ENCODE measurements at regions not wholly inside any gene's neighbourhood (a gene's known extent, or its start where the extent isn't known, plus 50 kb on each side); places are given as distances from the start of the nearest gene placed in this dataset.
A peak's percentile ranks its signal among the peaks of the same experiment; 100 is the strongest.

DNA sequence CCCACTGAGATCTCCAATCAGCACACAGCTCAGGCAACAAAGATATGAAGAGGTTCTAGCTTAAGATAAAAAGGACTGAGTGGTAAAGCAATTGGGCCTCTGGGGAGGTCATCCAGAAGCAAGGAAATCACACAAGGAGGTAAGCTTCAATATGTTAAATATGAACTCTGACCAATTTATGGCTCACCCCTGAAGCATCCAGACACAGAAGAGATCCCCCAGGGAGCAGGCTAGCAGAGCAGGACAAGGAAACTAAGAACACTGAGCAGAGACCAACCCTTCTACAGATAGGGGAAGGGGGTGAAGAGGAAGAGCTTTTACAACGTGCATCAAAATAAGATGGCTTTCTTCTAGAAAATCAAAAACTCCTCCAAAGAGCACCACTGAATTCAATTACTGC is 616.2 kb downstream of the DNAH5 start:
- no peak for DNase-seq

DNA sequence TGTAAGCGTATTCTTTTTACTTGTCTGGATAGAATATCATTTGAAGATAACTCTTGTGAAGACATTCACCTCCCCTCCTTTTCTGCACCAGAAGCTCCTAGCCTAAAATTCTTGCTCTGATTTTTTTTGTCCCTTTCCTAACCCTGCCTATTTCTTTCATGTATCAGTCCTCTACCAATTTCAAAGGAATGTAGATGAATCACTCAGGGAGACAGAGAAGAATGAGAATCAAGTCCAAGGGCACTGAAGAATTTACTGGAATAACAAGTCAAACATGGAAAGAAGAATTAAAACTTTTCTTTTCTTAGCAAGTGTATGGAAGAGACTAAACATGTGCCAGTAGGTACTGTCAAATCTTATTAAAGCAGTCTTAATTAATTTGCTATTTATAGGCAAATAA is 618.7 kb downstream of the DNAH5 start:
- DNase-seq: no peak

DNA sequence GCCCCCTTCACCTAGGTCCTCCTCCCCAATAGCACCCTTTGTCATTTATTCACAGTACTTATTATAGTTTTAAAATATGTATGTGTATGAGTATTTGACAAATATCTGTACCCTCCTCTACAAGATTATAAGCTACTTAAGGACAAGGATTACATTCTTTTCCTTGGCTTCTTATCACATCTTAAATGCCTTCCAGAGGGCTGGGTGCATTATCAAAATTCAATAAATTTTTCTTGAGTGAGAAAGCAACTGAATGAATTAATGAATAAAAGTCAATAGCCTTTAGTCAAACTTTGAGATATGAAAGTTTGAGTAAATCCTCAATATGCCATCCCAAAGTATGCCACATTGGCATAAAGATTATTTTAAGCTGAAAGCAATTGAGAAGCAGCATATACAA is 621.7 kb downstream of the DNAH5 start:
- DNase-seq: no peak

DNA sequence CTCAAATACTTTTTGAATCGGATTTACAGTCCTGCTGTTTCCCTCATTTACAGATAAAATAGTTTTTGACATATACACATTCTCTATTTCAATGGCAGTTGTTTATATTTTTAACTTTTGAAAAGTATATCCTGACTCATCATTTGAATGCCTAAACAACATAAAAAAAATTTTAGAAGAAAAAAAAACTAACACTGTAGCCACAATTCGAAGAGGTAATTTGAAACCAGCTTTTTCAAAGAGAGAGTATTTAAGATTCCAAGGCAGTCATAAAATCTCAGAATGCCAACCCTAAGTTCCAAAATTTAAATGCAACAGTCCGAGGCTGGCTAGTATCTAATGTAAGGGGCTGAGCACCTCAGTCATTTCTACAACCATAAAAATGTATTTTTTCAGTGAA is 626.8 kb downstream of the DNAH5 start:
- no peak for DNase-seq

DNA sequence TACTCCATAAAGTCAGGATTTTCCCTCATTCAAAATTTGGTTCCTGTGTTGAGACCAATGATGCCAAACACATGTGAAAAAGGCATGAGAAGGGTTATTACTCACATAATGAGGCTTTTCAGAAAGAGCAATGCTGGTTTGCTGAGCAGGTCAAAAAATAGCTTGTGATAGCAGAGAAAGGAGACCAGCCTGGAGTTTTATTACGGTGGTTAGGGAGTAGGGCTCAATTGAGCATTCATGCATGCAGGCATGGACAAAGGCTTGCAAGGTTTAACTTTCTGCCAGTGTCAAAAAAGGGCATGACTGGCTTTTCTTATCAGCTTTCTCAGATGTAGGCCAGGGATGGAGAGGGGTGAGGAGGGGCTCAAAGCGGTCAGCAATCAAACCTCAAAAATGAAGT is 628.3 kb downstream of the DNAH5 start:
- DNase-seq: peak; percentile 5

DNA sequence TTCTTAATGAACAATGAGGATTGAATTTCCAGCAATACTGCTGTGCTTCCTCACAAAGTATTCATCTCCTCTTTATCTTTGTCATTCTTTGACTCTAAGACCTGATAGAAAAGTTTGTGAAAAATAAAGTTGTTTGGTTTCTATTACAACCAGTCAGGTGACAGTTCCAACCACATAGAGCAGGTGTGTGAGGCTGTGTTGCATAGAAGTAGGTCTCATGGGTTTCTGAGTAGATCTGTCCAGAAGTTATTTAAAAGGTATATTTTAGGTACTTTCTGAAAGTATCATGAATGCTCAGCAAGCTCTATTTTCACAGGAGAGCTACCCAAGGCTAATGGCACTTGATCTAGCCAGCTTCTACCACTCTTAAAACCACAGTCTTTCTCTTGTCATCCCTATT is 637.0 kb downstream of the DNAH5 start:
- DNase-seq: no peak

DNA sequence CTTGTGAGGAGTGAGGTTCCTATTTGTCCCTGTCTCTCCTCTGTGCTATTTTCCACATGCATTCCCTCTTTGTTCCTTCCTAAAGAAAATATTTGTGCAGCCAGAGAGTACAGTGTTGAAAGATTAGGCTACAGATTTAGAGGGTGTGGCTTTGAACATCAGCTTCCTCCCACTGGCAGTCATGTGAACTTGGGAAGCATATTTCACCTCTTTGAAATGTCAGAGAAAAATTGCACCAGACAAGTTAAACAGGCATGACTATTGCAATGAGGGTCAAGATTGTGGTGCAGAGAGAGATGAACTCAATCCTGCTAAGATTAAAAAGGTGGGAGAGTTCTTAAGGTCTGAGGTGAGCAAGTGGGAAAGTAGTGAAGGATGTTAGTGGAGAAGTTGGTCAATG is 641.0 kb downstream of the DNAH5 start:
- no peak for DNase-seq

DNA sequence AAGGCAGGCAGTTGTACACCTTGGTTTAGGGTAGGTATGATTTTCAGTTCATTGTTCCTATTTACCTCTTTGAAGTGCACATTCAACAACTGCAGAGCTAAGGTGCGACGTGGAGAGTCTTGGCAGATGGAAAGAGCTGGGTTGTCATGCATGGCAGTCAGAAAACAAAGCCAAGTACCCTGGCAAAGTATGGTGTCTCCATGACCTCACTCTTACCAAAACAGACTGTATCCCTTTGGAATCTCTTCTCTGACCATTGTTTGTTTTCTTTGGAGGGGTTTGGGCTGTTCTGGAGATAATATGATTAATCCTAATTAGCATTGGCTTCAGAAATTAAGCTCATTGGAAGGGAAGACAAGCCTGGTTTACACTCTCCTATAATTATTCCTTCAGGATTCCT is 665.7 kb downstream of the DNAH5 start:
- peak; percentile 3 for DNase-seq

DNA sequence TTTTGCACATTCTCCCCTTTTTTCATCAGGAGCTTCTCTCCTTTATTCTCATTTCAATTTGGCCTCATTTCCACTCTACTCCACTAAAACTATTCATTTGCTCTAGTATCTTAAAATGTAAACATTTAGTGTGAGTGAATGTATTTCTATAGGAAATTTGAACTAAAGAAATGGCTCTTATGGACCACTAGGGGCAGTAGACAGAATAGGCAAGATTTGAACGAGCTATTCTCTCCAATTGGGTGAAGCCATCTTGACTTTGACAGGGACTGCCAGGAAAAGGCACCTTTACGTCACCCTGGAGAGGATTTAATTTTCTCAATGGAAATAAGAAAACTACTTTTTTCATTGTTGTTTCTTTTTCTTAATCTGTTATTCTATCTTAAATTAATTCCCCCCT is 666.3 kb downstream of the DNAH5 start:
- DNase-seq: peak; percentile 25

DNA sequence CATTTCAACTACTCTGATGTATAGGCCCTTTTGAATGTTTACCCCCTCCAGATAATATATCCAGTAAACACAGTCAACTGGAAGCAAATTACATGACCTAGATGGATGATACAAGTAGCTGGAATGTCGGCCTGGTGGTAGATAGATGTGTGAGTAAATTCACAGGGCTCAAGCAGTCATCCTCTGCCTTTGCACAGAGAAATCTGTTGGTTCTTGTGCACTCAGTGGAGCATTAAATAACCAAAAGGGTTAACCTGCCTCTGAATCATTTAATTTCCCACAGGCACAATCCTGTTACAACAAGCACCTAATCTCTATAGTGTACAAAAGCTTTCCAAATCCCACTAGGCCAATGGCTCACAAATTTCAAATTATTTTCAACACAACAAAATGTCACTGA is 668.3 kb downstream of the DNAH5 start:
- DNase-seq: no peak

DNA sequence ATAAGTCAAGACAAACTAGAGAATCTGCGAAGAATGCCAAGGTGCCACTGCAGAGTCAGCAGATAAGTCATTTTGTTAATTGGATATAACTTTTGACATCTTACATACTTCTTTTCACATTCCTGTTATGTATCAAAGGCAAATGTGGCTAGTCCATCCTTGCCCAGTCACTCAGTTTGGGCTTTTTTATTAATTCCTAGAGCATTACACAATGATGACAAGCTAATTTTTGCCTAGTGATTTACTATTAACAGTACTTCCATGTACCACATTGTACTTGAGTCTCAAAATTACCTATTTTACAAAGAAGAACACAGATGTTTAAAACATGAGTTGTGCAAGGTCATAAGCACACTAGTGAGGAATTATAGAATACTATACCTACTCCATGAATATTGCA is 680.8 kb downstream of the DNAH5 start:
- no peak for DNase-seq

DNA sequence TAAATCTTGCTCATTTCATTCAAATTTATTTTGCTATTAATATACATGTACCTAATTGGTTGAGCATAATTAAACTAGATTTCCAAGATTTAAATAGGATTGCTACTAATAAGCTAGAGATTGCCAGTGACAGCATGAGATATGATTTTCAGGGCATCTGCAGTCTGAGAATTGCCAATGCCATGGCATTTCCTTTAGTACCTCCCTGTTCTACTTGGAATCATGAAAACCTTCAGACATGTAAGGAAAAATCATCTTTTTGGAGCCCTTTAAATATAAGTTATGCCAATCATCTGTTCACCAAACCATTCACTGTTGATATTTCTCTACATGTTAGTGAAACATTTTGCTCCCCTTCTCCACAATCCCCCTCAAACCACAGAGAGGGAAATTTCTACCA is 691.4 kb downstream of the DNAH5 start:
- DNase-seq: no peak

DNA sequence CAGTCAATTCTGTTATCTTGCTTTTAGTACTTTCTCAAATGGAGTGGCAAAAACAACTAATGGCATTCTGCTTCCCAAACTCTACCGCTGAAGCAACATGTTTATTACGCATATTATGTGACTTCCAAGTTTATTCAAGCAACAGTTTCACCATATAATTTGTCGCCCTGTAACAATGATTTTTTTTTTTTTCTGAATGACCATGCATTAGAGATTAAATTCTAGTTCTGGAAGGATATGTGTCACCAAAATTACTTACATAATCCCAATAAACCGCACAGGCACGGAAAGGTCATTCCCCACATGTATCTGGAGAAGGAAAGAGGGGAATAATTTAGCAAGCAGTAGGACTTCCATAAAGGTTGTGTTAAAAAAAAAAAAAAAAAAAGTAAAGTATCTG is 691.8 kb downstream of the DNAH5 start:
- DNase-seq: no peak

DNA sequence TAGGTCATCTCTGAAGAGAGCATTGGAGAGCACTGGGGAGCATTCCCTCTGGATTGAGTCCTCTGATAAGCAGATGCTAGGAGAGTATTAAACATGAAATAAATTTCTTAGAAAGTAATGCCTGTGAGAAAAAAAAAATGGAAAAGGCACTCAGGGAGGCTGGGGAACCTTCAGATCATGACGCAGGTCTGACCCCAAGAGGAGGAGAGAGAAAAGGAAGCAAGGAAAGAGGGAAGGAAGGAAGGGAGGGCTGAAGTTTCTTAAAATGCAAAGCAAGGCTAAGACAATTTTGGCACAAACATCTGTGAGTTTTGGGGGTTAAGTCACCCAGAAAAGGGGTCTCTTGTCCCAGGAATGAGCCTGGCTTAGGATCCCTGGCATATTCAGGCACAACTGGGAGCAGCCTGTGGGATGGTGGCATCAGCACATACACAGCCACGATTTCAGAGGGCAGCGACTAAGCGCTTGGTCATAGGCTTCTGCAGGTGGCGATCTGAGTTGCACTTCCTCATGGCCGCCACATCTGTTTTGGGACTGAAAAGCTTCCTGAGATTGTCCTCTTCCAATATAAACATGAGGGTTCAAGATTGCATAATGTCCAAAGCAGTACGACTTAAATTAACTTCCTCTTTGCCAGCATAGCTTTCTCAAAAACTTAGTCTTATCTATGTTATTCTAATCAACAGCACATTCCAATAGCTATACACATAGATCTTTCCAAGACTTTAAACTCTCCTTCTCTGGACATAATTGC is 692.7 kb downstream of the DNAH5 start:
- peak; percentile 20 for DNase-seq

DNA sequence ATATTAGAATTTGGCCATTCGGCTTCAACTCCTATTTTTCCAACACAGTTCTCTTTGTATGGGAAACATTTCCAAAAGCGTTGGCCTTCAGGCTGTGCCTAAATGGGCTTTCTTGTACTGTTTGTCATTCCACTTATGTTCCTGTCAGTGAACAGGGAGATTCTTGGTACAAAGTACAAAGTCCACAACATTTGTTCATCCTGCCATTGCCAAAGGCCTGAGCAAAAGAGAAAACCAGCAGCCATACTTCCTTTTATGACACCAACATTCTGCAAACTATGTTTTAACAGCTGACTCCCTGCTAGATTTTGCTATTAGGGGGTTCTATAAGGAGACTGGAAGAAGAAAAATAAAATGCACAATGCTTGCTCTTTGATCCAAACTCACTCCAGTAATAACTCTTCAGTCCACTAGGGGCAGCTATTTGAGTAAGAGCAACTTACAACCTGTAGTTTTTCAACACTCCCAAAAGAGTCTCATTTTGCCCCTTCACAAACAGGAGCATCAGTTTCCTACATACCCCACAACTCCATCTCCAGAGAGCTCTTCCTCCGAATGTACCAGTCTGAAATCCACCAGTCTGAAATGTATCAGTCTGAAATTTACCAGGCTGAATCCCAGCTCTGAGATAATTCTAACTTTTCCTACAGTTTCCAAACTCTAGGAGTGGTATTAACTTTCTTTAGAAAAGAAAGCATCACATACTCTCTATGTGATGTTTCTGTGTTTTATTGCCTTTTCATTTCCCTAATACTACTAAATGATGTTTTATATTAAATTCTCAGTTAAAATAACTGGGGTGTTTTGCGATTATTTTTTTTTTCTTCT is 693.8 kb downstream of the DNAH5 start:
- peak; percentile 64 for DNase-seq

DNA sequence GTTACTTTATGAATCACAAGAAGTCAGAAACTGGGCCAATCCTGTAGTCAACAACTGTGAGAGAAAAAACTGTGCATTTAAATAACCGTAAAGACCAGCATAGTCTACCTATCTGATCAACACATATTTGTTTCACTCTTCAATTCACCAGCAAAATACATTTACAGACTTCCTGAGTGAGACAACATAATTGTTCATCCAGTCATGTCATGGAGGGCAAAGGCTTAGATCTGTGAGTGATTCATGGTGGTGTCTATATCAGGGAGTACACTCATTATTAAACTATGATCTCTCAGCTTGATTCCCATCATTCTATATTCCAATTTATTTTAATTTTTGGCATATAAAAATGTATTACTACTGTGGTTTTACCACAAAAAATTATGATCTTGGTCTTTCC is 694.6 kb downstream of the DNAH5 start:
- no peak for DNase-seq

DNA sequence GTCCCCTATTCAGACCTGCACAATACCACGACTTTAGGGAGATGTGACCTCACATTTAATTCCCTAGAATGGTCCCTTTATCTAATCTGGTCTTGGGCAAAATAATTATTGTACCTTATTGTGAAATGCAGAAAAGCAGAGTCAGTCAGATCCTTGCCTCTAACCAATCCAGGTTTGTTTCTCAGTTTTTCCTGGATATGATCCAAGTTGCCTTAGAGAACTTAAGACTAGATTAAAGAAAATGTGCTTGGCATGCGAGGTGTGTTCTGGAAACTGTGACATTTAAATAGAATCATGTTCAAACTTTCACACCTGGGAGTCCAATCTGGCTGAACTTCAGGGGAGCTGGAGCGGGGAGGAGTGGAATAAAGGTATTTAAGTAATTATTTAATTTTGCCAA is 696.2 kb downstream of the DNAH5 start:
- peak; percentile 23 for DNase-seq

DNA sequence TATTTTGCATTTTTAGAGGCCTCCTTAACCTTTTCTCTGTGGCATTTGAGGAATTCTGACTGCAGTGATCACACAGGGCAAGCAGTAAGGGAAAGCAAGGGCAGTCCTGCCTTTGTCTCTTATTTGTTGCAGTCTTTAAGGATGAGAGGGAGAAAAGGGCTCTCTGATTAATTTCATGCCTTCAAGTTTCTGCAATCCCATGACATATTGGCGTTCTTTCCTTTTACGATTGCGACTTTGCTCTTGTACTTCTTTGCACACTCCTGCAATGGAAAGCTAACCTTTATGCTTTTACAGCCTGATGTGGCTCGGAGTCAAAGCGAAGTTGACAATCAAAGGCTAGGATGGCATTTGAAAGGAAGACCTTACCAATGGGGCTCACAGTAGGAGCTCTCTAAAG is 698.4 kb downstream of the DNAH5 start:
- no peak for DNase-seq

DNA sequence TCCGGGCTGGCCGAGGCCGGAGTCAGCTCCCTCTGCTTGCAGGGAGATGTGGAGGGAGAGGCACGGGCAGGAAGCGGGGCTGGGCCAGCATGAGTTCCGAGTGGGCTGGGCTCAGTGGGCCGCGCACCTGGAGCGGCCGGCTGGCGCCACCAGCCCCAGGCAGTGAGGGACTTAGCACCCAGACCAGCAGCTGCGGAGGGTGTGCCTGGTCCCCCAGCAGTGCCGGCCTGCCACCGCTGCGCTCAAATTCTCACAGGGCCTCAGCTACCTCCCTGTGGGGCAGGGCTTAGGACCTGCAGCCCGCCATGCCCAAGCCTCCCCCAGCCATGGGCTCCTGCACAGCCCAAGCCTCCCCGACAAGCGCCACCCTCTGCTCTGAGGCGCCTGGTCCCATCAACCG is 700.3 kb downstream of the DNAH5 start:
- DNase-seq: no peak

DNA sequence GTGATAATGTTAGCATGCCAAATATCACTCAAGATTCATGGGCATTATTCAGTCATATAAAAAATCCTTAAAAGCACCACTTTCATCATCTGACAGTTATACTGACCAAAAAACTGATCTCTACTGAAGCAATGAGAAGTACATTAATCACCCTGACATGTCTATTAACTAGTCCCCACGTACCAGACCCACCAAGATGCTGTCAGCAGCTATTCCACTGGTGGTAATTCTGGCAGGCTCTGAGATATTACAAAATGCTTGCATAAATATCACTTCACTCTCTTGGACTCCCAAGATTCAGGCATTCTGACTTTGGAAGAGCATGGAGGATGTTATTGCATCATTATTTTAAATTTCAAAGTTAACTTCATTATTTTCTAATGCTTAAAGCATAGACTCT is 717.0 kb downstream of the DNAH5 start:
- DNase-seq: peak; percentile 12

DNA sequence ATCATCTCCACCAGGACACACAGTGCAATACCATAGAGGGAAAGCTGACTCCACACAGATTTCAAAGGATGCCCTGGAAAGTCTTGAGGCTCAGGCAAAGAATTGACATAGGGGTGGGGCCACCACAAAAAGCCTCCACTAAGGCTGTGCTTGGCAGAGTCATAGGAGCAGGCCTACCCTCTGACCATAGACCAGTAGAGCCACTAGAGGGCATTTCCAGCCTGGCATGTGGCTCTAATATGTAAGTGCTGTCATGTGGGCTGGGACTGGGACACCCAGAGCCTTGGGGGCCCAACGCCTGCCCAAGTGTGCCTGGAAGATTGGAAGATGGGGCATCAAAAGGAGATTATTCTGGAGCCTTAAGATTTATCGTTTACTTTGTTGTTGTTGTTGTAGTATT is 726.0 kb downstream of the DNAH5 start:
- DNase-seq: peak; percentile 7

DNA sequence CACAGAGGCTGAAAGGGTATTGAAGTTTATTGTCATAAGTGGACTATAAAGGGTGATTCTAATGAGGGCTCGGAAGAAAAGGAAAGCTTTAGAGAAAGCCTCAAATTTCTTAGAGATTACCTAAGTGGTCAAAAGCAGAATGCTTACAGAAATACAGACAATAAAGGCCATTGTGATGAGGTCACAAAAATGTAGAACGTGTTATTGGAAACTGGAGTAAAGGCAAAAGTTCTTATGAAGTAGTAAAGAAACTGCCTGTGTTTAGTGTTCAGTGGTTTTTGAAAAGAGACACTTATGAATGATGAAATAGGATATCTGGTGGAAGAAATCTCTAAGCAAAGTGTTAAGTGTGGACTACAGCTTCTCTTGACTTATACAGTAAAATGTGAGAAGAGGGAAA is 726.9 kb downstream of the DNAH5 start:
- DNase-seq: no peak

DNA sequence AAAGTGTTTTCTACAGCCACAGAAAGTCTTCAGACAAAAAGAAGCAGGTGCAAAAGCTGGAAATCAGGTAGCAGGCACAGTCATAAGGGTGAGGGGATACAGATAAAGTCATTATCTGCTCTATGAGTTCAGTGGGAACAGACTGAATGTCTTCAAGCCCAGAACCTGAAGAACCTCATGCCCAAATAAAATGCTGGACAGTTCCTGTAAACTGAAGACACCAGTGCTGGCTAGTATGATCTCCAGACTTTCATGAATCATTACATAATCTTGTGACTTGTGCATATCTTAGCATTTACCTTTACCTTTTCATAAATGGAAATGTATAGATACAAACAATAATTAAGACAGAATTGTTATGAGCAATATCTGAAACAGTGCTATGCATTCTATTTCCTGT is 728.7 kb downstream of the DNAH5 start:
- no peak for DNase-seq

DNA sequence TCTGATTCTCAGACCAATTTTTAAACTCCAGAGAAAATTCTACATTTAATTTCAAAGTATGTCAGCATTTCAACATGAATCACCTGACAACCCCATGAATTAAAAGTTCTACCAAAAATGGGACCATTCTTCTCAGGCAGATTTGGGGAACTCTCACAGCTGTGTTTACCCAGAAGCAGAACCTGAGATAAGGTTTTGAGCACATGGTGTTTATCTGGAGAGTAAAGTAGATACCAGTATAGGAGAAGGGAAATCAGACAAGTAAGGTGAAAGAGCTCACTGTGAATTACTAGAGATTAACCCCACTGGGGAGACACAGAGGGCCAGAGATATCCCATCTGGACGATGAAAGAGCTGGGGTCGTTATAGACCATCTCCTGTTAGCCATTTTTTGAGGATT is 729.1 kb downstream of the DNAH5 start:
- DNase-seq: no peak

DNA sequence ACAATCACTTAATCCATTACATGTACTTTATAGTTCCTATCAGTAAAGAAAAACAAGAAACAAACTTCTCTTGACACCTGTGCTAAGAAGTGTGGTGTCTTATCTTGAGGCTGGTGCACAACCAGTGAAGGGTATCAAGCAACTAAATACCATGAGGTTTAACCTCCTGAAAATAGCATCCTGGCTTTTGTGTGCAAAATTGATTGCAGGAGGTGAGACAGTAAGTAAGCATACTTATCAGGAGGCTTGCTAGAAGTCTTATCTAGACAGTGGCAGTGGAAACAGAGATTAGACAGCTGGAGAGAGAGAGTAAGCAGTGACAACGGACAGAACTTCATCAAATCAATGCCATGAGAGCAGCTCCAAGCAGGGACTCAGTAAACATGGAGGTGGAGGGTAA is 730.3 kb downstream of the DNAH5 start:
- no peak for DNase-seq

All from NCI-H69 (cell line).